Fibroblast of lung (primary cell): ENCODE measurements at regions not wholly inside any gene's neighbourhood (a gene's known extent, or its start where the extent isn't known, plus 50 kb on each side); places are given as distances from the start of the nearest gene placed in this dataset.

Experiments used
- DNase-seq, 2 donors: peaks; one replicate each; pipeline versions ENCODE4 v3.0.0 to v3.0.0-alpha.2; 2010; ENCODE audit warnings: low read depth in 2 of 2
- H2AFZ ChIP-seq: 2 replicates; pipeline ENCODE4 v1.5.1; 2012; ENCODE audit warnings: low read length, control low read depth, inconsistent platforms
- H3K27ac ChIP-seq: 2 replicates; pipeline ENCODE4 v1.5.1; 2011; ENCODE audit warnings: low read length, control low read depth; ENCODE audit not compliant: insufficient read depth
- H3K27me3 ChIP-seq: 2 replicates; pipeline ENCODE4 v1.5.1; 2011; ENCODE audit warnings: mild to moderate bottlenecking, low read length; ENCODE audit not compliant: control insufficient read depth, insufficient read depth
- H3K36me3 ChIP-seq: 2 replicates; pipeline ENCODE4 v1.5.1; 2011; ENCODE audit warnings: low read length; ENCODE audit not compliant: control insufficient read depth, insufficient read depth
- H3K4me1 ChIP-seq: 2 replicates; pipeline ENCODE4 v1.5.1; 2011; ENCODE audit warnings: low read length; ENCODE audit not compliant: control insufficient read depth, insufficient read depth; ENCODE audit errors: extremely low read depth
- H3K4me2 ChIP-seq: 2 replicates; pipeline ENCODE4 v1.5.1; 2011; ENCODE audit warnings: low read length, control low read depth; ENCODE audit not compliant: insufficient read depth; ENCODE audit errors: extremely low read depth
- H3K4me3 ChIP-seq, 4 experiments: fragments of 200-600 bp in 1 of 4; sonication (generic) in 1 of 4; replicated peaks in 1 of 4; 2 replicates each; pipeline ENCODE4 v1.5.1; 2011 to 2016; ENCODE audit warnings: low read length in 4 of 4, low read depth in 3 of 4, mild to moderate bottlenecking in 3 of 4, control low read depth in 2 of 4, inconsistent platforms in 1 of 4, mixed read lengths in 1 of 4; ENCODE audit not compliant: insufficient read depth in 1 of 4; ENCODE audit errors: control extremely low read depth in 1 of 4
- H3K79me2 ChIP-seq: 2 replicates; pipeline ENCODE4 v1.5.1; 2012; ENCODE audit warnings: mild to moderate bottlenecking, low read length, inconsistent platforms; ENCODE audit not compliant: control insufficient read depth, insufficient read depth
- H3K9ac ChIP-seq: 2 replicates; pipeline ENCODE4 v1.5.1; 2011; ENCODE audit warnings: mild to moderate bottlenecking, low read length, control low read depth; ENCODE audit not compliant: insufficient read depth
- H3K9me3 ChIP-seq: 2 replicates; pipeline ENCODE4 v1.5.1; 2012; ENCODE audit warnings: low read depth, low read length; ENCODE audit not compliant: control insufficient read depth, insufficient read depth
- H4K20me1 ChIP-seq: 2 replicates; pipeline ENCODE4 v1.5.1; 2011; ENCODE audit warnings: low read length; ENCODE audit not compliant: control insufficient read depth, insufficient read depth; ENCODE audit errors: extremely low read depth
- EZH2 ChIP-seq: IDR thresholded peaks from 2 replicates; pipeline ENCODE4 v1.5.1; 2012; ENCODE audit warnings: low read length, control low read depth, mild to moderate bottlenecking; ENCODE audit errors: missing control alignments
- TF ChIP-seq, protein P1 (sequence below), 2 donors: IDR thresholded peaks in 1 of 2; conservative IDR thresholded peaks in 1 of 2; 1 replicate in 1 of 2; 2 replicates in 1 of 2; pipeline ENCODE4 v1.5.1; 2011 to 2012; ENCODE audit warnings: low read length in 2 of 2, control low read depth in 1 of 2, inconsistent platforms in 1 of 2, low read depth in 1 of 2, mild to moderate bottlenecking in 1 of 2

DNA sequence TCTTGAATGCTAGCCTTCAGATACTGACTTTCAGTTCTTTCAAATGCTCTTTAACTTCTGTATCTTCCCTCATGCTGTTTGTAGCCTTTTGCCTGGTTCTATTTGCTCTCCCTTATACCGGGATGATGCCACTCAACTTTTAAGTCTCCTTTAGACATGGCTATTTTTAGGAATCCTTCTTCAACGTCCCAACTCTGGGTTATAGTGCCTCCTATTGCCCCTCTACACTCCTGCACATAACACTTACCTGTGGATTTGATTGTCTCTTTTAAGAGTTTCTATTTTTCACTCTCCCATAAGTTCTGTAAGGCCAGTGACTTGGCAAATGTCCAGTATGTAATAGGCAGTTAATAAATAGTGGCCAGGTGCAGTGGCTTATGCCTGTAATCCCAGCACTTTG lies 343.0 kb downstream of the KLF5 start:
- no peaks in the 10 kb centered on the region for H3K4me1 ChIP-seq
- H3K9me3 ChIP-seq, result no peaks in the 10 kb centered on the region
- no peaks in the 10 kb centered on the region for H3K79me2 ChIP-seq
- no peaks in the 10 kb centered on the region for H4K20me1 ChIP-seq
- no peaks in the 10 kb centered on the region for H3K36me3 ChIP-seq
- no peak overlapping the region for H3K4me2 ChIP-seq
- no peak overlapping the region for H2AFZ ChIP-seq
- no peaks in the 10 kb centered on the region for H3K27me3 ChIP-seq
- no peak for DNase-seq
- no peak overlapping the region for H3K4me3 ChIP-seq
- H3K9ac ChIP-seq, result no peak overlapping the region
- H3K27ac ChIP-seq, result no peak overlapping the region
- TF ChIP-seq, protein P1, sequence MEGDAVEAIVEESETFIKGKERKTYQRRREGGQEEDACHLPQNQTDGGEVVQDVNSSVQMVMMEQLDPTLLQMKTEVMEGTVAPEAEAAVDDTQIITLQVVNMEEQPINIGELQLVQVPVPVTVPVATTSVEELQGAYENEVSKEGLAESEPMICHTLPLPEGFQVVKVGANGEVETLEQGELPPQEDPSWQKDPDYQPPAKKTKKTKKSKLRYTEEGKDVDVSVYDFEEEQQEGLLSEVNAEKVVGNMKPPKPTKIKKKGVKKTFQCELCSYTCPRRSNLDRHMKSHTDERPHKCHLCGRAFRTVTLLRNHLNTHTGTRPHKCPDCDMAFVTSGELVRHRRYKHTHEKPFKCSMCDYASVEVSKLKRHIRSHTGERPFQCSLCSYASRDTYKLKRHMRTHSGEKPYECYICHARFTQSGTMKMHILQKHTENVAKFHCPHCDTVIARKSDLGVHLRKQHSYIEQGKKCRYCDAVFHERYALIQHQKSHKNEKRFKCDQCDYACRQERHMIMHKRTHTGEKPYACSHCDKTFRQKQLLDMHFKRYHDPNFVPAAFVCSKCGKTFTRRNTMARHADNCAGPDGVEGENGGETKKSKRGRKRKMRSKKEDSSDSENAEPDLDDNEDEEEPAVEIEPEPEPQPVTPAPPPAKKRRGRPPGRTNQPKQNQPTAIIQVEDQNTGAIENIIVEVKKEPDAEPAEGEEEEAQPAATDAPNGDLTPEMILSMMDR (conservative IDR thresholded peaks at IDR 0.05 in 1 of 2, IDR thresholded peaks at IDR 0.05 in 1 of 2; ENCODE audit: low read depth in 1 of 2, low read length in 2 of 2), result no peak

GRCh38 chr13:73399347-73400216 lies 340.8 kb downstream of the KLF5 start:
- DNase-seq, result peak in 1 of 2 donors; percentile 16
- H3K4me2 ChIP-seq, result no peak overlapping the region

DNA sequence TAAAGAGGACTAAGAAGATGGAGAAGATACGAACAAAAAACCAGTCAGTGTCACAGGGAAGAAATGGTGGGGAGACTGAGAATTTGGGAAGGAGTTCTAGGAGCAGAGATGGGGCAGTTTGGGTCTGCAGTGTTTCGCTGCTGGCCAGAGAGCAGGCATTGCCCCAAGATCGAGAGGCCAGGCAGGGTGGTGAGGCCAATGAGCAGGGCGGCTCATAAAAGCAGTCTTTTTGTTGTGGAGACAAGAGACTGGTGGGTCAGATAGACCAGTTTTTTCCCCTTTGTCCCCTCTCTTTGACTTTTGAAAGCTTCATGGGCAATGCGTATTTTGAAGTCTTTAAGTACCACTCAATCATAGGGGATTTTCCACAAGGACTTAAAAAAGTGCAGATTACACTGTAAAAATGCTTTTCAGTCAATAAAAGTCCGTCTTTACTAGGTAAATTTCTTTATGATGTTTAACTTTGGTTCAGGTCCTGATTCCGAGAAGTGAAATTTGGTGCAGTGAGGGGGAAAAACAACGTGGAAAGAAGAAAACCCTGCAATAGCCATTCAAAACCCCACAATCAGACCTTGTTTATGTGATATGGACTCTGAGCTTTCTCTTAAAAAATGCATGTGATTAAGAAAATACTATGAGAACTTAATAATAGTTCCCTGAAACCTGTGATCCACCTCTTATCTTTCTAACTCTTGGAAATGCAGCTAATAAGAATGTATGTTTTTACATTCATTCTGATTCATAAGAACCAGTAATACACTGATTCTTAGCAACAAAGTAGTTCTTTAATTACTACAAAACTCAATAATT lies 338.9 kb downstream of the KLF5 start:
- Histone ChIP-seq H3K4me3 (no peak overlapping the region), H4K20me1 (no peaks in the 10 kb centered on the region), H3K79me2 (no peaks in the 10 kb centered on the region), H2AFZ (no peak overlapping the region), H3K9ac (no peak overlapping the region), H3K27me3 (no peaks in the 10 kb centered on the region), H3K4me1 (no peaks in the 10 kb centered on the region), H3K4me2 (no peak overlapping the region), H3K27ac (no peak overlapping the region), H3K9me3 (no peaks in the 10 kb centered on the region), H3K36me3 (no peaks in the 10 kb centered on the region)
- no peak for TF ChIP-seq EZH2
- TF ChIP-seq, protein P1 (conservative IDR thresholded peaks at IDR 0.05 in 1 of 2, IDR thresholded peaks at IDR 0.05 in 1 of 2; ENCODE audit: low read depth in 1 of 2, low read length in 2 of 2), result no peak
- no peak for DNase-seq

More at GRCh38 chr13:73399347-73400216, 340.8 kb downstream of the KLF5 start:
- Histone ChIP-seq H3K9me3 (no peaks in the 10 kb centered on the region), H3K9ac (no peak overlapping the region), H3K36me3 (no peaks in the 10 kb centered on the region), H3K27me3 (no peaks in the 10 kb centered on the region), H2AFZ (no peak overlapping the region), H3K27ac (no peak overlapping the region), H4K20me1 (no peaks in the 10 kb centered on the region), H3K4me1 (no peaks in the 10 kb centered on the region), H3K4me3 (no peak overlapping the region), H3K79me2 (no peaks in the 10 kb centered on the region)
- TF ChIP-seq EZH2, result no peak
- TF ChIP-seq, protein P1 (conservative IDR thresholded peaks at IDR 0.05 in 1 of 2, IDR thresholded peaks at IDR 0.05 in 1 of 2; ENCODE audit: low read depth in 1 of 2, low read length in 2 of 2), result no peak
